SW 1271 (cell line): ENCODE measurements at regions not wholly inside any gene's neighbourhood (a gene's known extent, or its start where the extent isn't known, plus 50 kb on each side); places are given as distances from the start of the nearest gene placed in this dataset.
A peak's percentile ranks its signal among the peaks of the same experiment; 100 is the strongest.

ENCODE experiments used
- DNase-seq, 2 experiments: peaks; one replicate each; lab custom pipeline; 2025; lab: John Stamatoyannopoulos, UW

GRCh38 chr1:184219414-184219813, 167.4 kb upstream of the C1orf21 start:
- DNase-seq, result no peak

GRCh38 chr1:184219883-184220282, 166.9 kb upstream of the C1orf21 start:
- no peak for DNase-seq

- no peak for DNase-seq
These were observed 165.7 kb upstream of the C1orf21 start for GRCh38 chr1:184221087-184221486.

GRCh38 chr1:184222652-184223052, 164.2 kb upstream of the C1orf21 start:
- peak in 1 of 2 experiments; percentile 6 for DNase-seq

GRCh38 chr1:184223216-184223615, 163.6 kb upstream of the C1orf21 start:
- no peak for DNase-seq

GRCh38 chr1:184225283-184226099, 161.3 kb upstream of the C1orf21 start:
- DNase-seq, result no peak

- DNase-seq, result no peak
These were observed 160.7 kb upstream of the C1orf21 start for GRCh38 chr1:184226100-184226487.

GRCh38 chr1:184228558-184228957, 158.3 kb upstream of the C1orf21 start:
- no peak for DNase-seq

GRCh38 chr1:184237588-184237987, 149.2 kb upstream of the C1orf21 start:
- DNase-seq, result no peak

- no peak for DNase-seq
These were observed 145.4 kb upstream of the C1orf21 start for GRCh38 chr1:184241446-184241845.

- no peak for DNase-seq
These were observed 144.3 kb upstream of the C1orf21 start for GRCh38 chr1:184242507-184242943.

- DNase-seq, result no peak
These were observed 141.9 kb upstream of the C1orf21 start for GRCh38 chr1:184244962-184245361.

- no peak for DNase-seq
These were observed 139.2 kb upstream of the C1orf21 start for GRCh38 chr1:184247671-184248070.

GRCh38 chr1:184253921-184254320, 132.9 kb upstream of the C1orf21 start:
- no peak for DNase-seq

- DNase-seq, result no peak
These were observed 132.0 kb upstream of the C1orf21 start for GRCh38 chr1:184254849-184255248.

GRCh38 chr1:184255560-184255959, 131.3 kb upstream of the C1orf21 start:
- no peak for DNase-seq

- no peak for DNase-seq
These were observed 129.0 kb upstream of the C1orf21 start for GRCh38 chr1:184257873-184258272.

GRCh38 chr1:184258525-184258924, 128.3 kb upstream of the C1orf21 start:
- DNase-seq, result no peak

GRCh38 chr1:184260382-184260781, 126.4 kb upstream of the C1orf21 start:
- DNase-seq, result peak in 1 of 2 experiments; percentile 32

- no peak for DNase-seq
These were observed 124.7 kb upstream of the C1orf21 start for GRCh38 chr1:184262109-184262508.

GRCh38 chr1:184267747-184268146, 119.1 kb upstream of the C1orf21 start:
- DNase-seq, result no peak

- DNase-seq, result peak in 1 of 2 experiments; percentile 1
These were observed 116.3 kb upstream of the C1orf21 start for GRCh38 chr1:184270556-184270955.

GRCh38 chr1:184272175-184272866, 114.5 kb upstream of the C1orf21 start:
- DNase-seq, result peak in 1 of 2 experiments; percentile 6
